Sciatic nerve (tissue), 2 donors: ENCODE measurements at regions not wholly inside any gene's neighbourhood (a gene's known extent, or its start where the extent isn't known, plus 50 kb on each side); places are given as distances from the start of the nearest gene placed in this dataset.
"Not testable (repeated sequence)": the region's sequence is repeated elsewhere in the genome, so short reads cannot be mapped to it uniquely, and the experiment has no call there.

Experiments used
- ATAC-seq: fragments of 200-7000 bp; cut with Tn5 transposase; one replicate; pipeline ENCODE4 v1.9.1; 2020; ENCODE audit warnings: mild to moderate bottlenecking, moderate library complexity
- DNase-seq: peaks from one replicate; pipeline ENCODE4 v3.0.0-alpha.2; 2020; ENCODE audit warnings: low spot score
- intact Hi-C: fragments of 100-400 bp; cut with DNase I; formaldehyde crosslinking; loops from one replicate; pipeline ENCODE4 v1.14.2; 2022
- donor health status: DM: no; HTN: no; CAD: no.
- donor health status: DM: no; HTN: no; CAD: no.

GRCh38 chr9:2414465-2414864 lies 207.1 kb upstream of the VLDLR start:
- ATAC-seq (no peak), DNase-seq (no peak)
- intact Hi-C loops, result no loop called here

- intact Hi-C loops, result no loop called here
- no peak for ATAC-seq
- DNase-seq, result no peak
Measured at GRCh38 chr9:2415326-2415725, 206.3 kb upstream of the VLDLR start.

- ATAC-seq, result no peak
Measured at GRCh38 chr9:2417730-2418129, 203.9 kb upstream of the VLDLR start.

GRCh38 chr9:2418619-2419018 lies 203.0 kb upstream of the VLDLR start:
- ATAC-seq (peak; percentile 78), DNase-seq (no peak)
- intact Hi-C loops, result no loop called here

More at GRCh38 chr9:2417730-2418129, 203.9 kb upstream of the VLDLR start:
- DNase-seq, result no peak
- intact Hi-C loops, result no loop called here

GRCh38 chr9:2419347-2419746 lies 202.2 kb upstream of the VLDLR start:
- intact Hi-C loops, result no loop called here
- no peak for ATAC-seq
- DNase-seq, result no peak

GRCh38 chr9:2420543-2420942 lies 201.0 kb upstream of the VLDLR start:
- ATAC-seq (no peak), DNase-seq (no peak)
- intact Hi-C loops, result no loop called here

- DNase-seq (no peak), ATAC-seq (peak; percentile 91)
- intact Hi-C loops, result no loop called here
Measured at GRCh38 chr9:2424619-2425033, 197.0 kb upstream of the VLDLR start.

GRCh38 chr9:2425676-2426075 lies 195.9 kb upstream of the VLDLR start:
- intact Hi-C loops, result no loop called here
- DNase-seq (no peak), ATAC-seq (no peak)

- DNase-seq, result no peak
- no peak for ATAC-seq
- intact Hi-C loops, result no loop called here
Measured at GRCh38 chr9:2427120-2427891, 194.3 kb upstream of the VLDLR start.

- intact Hi-C loops, result no loop called here
- ATAC-seq, result no peak
- DNase-seq, result no peak
Measured at GRCh38 chr9:2439957-2440356, 181.6 kb upstream of the VLDLR start.

GRCh38 chr9:2443933-2444332 lies 177.7 kb upstream of the VLDLR start:
- ATAC-seq, DNase-seq, intact Hi-C loops: not testable (repeated sequence)

GRCh38 chr9:2448193-2448738 lies 173.3 kb upstream of the VLDLR start:
- ATAC-seq (no peak), DNase-seq (no peak)
- intact Hi-C loops, result no loop called here

- ATAC-seq (no peak), DNase-seq (no peak)
- intact Hi-C loops, result no loop called here
Measured at GRCh38 chr9:2453106-2453505, 168.5 kb upstream of the VLDLR start.

GRCh38 chr9:2453701-2454100 lies 167.9 kb upstream of the VLDLR start:
- intact Hi-C loops, result no loop called here

GRCh38 chr9:2459756-2460155 lies 161.8 kb upstream of the VLDLR start:
- ATAC-seq (no peak), DNase-seq (no peak)
- intact Hi-C loops, result no loop called here

More at GRCh38 chr9:2453701-2454100, 167.9 kb upstream of the VLDLR start:
- DNase-seq (no peak), ATAC-seq (no peak)

- ATAC-seq, result no peak
- intact Hi-C loops, result no loop called here
- no peak for DNase-seq
Measured at GRCh38 chr9:2461892-2462291, 159.7 kb upstream of the VLDLR start.

- ATAC-seq (no peak), DNase-seq (no peak)
- intact Hi-C loops, result no loop called here
Measured at GRCh38 chr9:2464624-2465023, 157.0 kb upstream of the VLDLR start.

- no peak for ATAC-seq
- intact Hi-C loops, result no loop called here
- no peak for DNase-seq
Measured at GRCh38 chr9:2465516-2465915, 156.1 kb upstream of the VLDLR start.

- DNase-seq (no peak), ATAC-seq (no peak)
- intact Hi-C loops, result no loop called here
Measured at GRCh38 chr9:2465921-2466460, 155.6 kb upstream of the VLDLR start.

GRCh38 chr9:2466703-2467102 lies 154.9 kb upstream of the VLDLR start:
- ATAC-seq (no peak), DNase-seq (no peak)
- intact Hi-C loops, result no loop called here
